GDM1 (cell line): ENCODE measurements at regions not wholly inside any gene's neighbourhood (a gene's known extent, or its start where the extent isn't known, plus 50 kb on each side); places are given as distances from the start of the nearest gene placed in this dataset.
A peak's percentile ranks its signal among the peaks of the same experiment; 100 is the strongest.

Source experiments
- DNase-seq: peaks from one replicate; lab custom pipeline; 2025; lab: John Stamatoyannopoulos, UW

- DNase-seq: no peak
Observed at GRCh38 chr12:92582475-92582874, 120.3 kb upstream of the PLEKHG7 start.

GRCh38 chr12:92581604-92582003 is 121.2 kb upstream of the PLEKHG7 start:
- DNase-seq: no peak

- no peak for DNase-seq
Observed at GRCh38 chr12:92574911-92575570, 127.7 kb upstream of the PLEKHG7 start.

GRCh38 chr12:92574051-92574783 is 128.6 kb upstream of the PLEKHG7 start:
- no peak for DNase-seq

- DNase-seq: no peak
Observed at GRCh38 chr12:92573104-92573503, 129.7 kb upstream of the PLEKHG7 start.

- DNase-seq: no peak
Observed at GRCh38 chr12:92571844-92572543, 130.8 kb upstream of the PLEKHG7 start.

GRCh38 chr12:92571169-92571568 is 131.6 kb upstream of the PLEKHG7 start:
- no peak for DNase-seq

GRCh38 chr12:92570056-92570753 is 132.6 kb upstream of the PLEKHG7 start:
- DNase-seq: peak; percentile 12

GRCh38 chr12:92568691-92569090 is 134.1 kb upstream of the PLEKHG7 start:
- DNase-seq: no peak

GRCh38 chr12:92566448-92567019 is 136.3 kb upstream of the PLEKHG7 start:
- DNase-seq: no peak

- DNase-seq: no peak
Observed at GRCh38 chr12:92563819-92564218, 139.0 kb upstream of the PLEKHG7 start.

- no peak for DNase-seq
Observed at GRCh38 chr12:92562063-92562734, 140.6 kb upstream of the PLEKHG7 start.

GRCh38 chr12:92561543-92561899 is 141.3 kb upstream of the PLEKHG7 start:
- no peak for DNase-seq

GRCh38 chr12:92560713-92561542 is 141.9 kb upstream of the PLEKHG7 start:
- no peak for DNase-seq

- no peak for DNase-seq
Observed at GRCh38 chr12:92558806-92559205, 144.0 kb upstream of the PLEKHG7 start.

- no peak for DNase-seq
Observed at GRCh38 chr12:92558215-92558773, 144.5 kb upstream of the PLEKHG7 start.

GRCh38 chr12:92557422-92557724 is 145.4 kb upstream of the PLEKHG7 start:
- DNase-seq: no peak

- no peak for DNase-seq
Observed at GRCh38 chr12:92556637-92557421, 146.0 kb upstream of the PLEKHG7 start.

GRCh38 chr12:92556141-92556540 is 146.6 kb upstream of the PLEKHG7 start:
- no peak for DNase-seq
